GM12878 (cell line): ENCODE measurements at regions not wholly inside any gene's neighbourhood (a gene's known extent, or its start where the extent isn't known, plus 50 kb on each side); places are given as distances from the start of the nearest gene placed in this dataset.

Experiments
- ATAC-seq: fragments of 200-7000 bp; cut with Tn5 transposase; 3 replicates; pipeline ENCODE4 v1.9.1; 2020; ENCODE audit warnings: mild to moderate bottlenecking, moderate library complexity
- BruUV-seq: library from RNA; stranded (reverse); fragments of 400-500 nt; replicated peaks from 2 replicates; lab custom pipeline; 2021; lab: Mats Ljungman, UMichigan
- CTCF ChIA-PET: fragments of 300-600 bp; sonication (Branson Sonifier 250); formaldehyde crosslinking; extraction: SDS; loops from one replicate; lab custom pipeline; 2021; ENCODE audit warnings: inconsistent platforms; lab: Yijun Ruan, JAX
- POLR2A ChIA-PET: fragments of 350-600 bp; formaldehyde crosslinking; extraction: SDS; loops from one replicate; lab custom pipeline; 2021; ENCODE audit warnings: inconsistent platforms; lab: Charles Lee
- RAD21 ChIA-PET: fragments of 300-600 bp; sonication (Branson Sonifier 250); formaldehyde crosslinking; loops from one replicate; lab custom pipeline; 2023; ENCODE audit warnings: antibody characterized with exemption; ENCODE audit not compliant: unreplicated experiment; lab: Charles Lee
- SMC1A ChIA-PET: fragments of 300-600 bp; sonication (Branson Sonifier 250); formaldehyde crosslinking; loops from one replicate; lab custom pipeline; 2023; ENCODE audit not compliant: unreplicated experiment, uncharacterized antibody; lab: Charles Lee
- DNase-seq: peaks from one replicate; pipeline ENCODE4 v3.0.0-alpha.2; 2011; ENCODE audit warnings: low read depth, low spot score
- FAIRE-seq: peaks from 3 replicates; lab custom pipeline; 2011; peaks lifted over from hg19 to GRCh38; lab: Jason Lieb, UNC
- H2AFZ ChIP-seq: 2 replicates; pipeline ENCODE4 v1.6.0; 2011; ENCODE audit warnings: low read depth, low read length, control low read depth; ENCODE audit not compliant: control insufficient read depth
- H3K27ac ChIP-seq: 2 replicates; pipeline ENCODE4 v1.5.1; 2011; ENCODE audit warnings: control low read depth; ENCODE audit not compliant: control insufficient read depth, insufficient read depth
- H3K27me3 ChIP-seq, 2 experiments: replicated peaks in 1 of 2; 2 replicates each; pipeline versions ENCODE4 v1.6.0 to v1.6.1; 2011; ENCODE audit warnings: low read length in 1 of 2; ENCODE audit not compliant: control insufficient read depth in 2 of 2, insufficient read depth in 2 of 2
- H3K36me3 ChIP-seq, 2 experiments: 2 replicates each; pipeline ENCODE4 v1.5.1; 2011; ENCODE audit warnings: low read length in 1 of 2; ENCODE audit not compliant: control insufficient read depth in 2 of 2, insufficient read depth in 2 of 2
- H3K4me1 ChIP-seq: 2 replicates; pipeline ENCODE4 v1.6.1; 2011; ENCODE audit warnings: mild to moderate bottlenecking, low read length, moderate library complexity, mixed read lengths; ENCODE audit not compliant: control insufficient read depth, insufficient read depth
- H3K4me2 ChIP-seq: 2 replicates; pipeline ENCODE4 v1.6.0; 2011; ENCODE audit warnings: control low read depth; ENCODE audit not compliant: control insufficient read depth, insufficient read depth
- H3K4me3 ChIP-seq: fragments of 200-600 bp; sonication (generic); 2 replicates; pipeline ENCODE4 v1.5.1; 2016
- H3K79me2 ChIP-seq: 2 replicates; pipeline ENCODE4 v1.6.0; 2011; ENCODE audit warnings: low read length; ENCODE audit not compliant: control insufficient read depth, insufficient read depth
- H3K9ac ChIP-seq: 2 replicates; pipeline ENCODE4 v1.8.0; 2011; ENCODE audit warnings: low read length, control low read depth, mixed read lengths; ENCODE audit not compliant: control insufficient read depth, insufficient read depth
- H3K9me3 ChIP-seq: replicated peaks from 3 replicates; pipeline ENCODE4 v1.5.1; 2011; ENCODE audit warnings: mild to moderate bottlenecking, low read length; ENCODE audit not compliant: control insufficient read depth, insufficient read depth
- H4K20me1 ChIP-seq: 2 replicates; pipeline ENCODE4 v1.6.0; 2011; ENCODE audit not compliant: control insufficient read depth, insufficient read depth
- CBFB ChIP-seq: IDR thresholded peaks from 2 replicates; pipeline ENCODE4 v1.6.1; 2016; ENCODE audit warnings: antibody characterized with exemption, low read depth
- EED ChIP-seq: sonication (generic); IDR thresholded peaks from 2 replicates; pipeline ENCODE4 v1.6.1; 2016; ENCODE audit warnings: antibody characterized with exemption, low read depth
- EGR1 ChIP-seq, 2 experiments: IDR thresholded peaks; 1 replicate in 1 of 2; 2 replicates in 1 of 2; pipeline ENCODE4 v1.6.1; 2011 to 2012; ENCODE audit warnings: low read depth in 2 of 2, low read length in 2 of 2, borderline replicate concordance in 1 of 2, mild to moderate bottlenecking in 1 of 2, moderate library complexity in 1 of 2
- HDAC2 ChIP-seq: fragments of 200-600 bp; sonication (generic); IDR thresholded peaks from 2 replicates; pipeline ENCODE4 v1.6.1; 2017
- IKZF2 ChIP-seq, 2 experiments: fragments of 450-650 bp; IDR thresholded peaks; 2 replicates each; pipeline ENCODE4 v1.6.1; 2017; ENCODE audit warnings: mild to moderate bottlenecking in 2 of 2, moderate library complexity in 2 of 2
- MEF2B ChIP-seq: fragments of 450-650 bp; IDR thresholded peaks from 2 replicates; pipeline ENCODE4 v1.6.1; 2018; ENCODE audit warnings: mild to moderate bottlenecking, moderate library complexity; ENCODE audit not compliant: partially characterized antibody, poor library complexity, severe bottlenecking
- NFIC ChIP-seq: IDR thresholded peaks from 2 replicates; pipeline ENCODE4 v1.6.1; 2012; ENCODE audit warnings: low read depth, mild to moderate bottlenecking, inconsistent platforms, low read length, moderate library complexity
- RUNX3 ChIP-seq: IDR thresholded peaks from 2 replicates; pipeline ENCODE4 v1.6.1; 2012; ENCODE audit warnings: low read length, inconsistent platforms
- SIX5 ChIP-seq: IDR thresholded peaks from 2 replicates; pipeline ENCODE4 v1.6.1; 2011; ENCODE audit warnings: mild to moderate bottlenecking, low read depth, low read length, moderate library complexity; ENCODE audit not compliant: severe bottlenecking
- WGBS: methylation state at CpG from one replicate; pipeline ENCODE4 v1.1.6; 2016; ENCODE audit warnings: low lambda C conversion rate; ENCODE audit not compliant: insufficient replicate concordance, insufficient coverage; ENCODE audit errors: missing lambda C conversion rate; 5-methylcytosine and 5-hydroxymethylcytosine counted together
- in situ Hi-C: fragments of 300-500 bp; cut with MboI; formaldehyde crosslinking; loops from 9 replicates; pipeline ENCODE4 v1.14.3; 2018; ENCODE audit warnings: mixed read lengths
- intact Hi-C: fragments of 100-400 bp; cut with micrococcal nuclease; formaldehyde crosslinking; loops from one replicate; pipeline ENCODE4 v1.14.2; 2022; ENCODE audit not compliant: unreplicated experiment
- TF ChIP-seq, protein P1 (sequence below): IDR thresholded peaks from 2 replicates; pipeline ENCODE4 v1.6.1; 2011; ENCODE audit warnings: low read depth, mild to moderate bottlenecking, low read length, moderate library complexity, borderline replicate concordance; ENCODE audit errors: extremely low read depth
- TF ChIP-seq, protein P2 (sequence below): fragments of 450-650 bp; IDR thresholded peaks from 2 replicates; pipeline ENCODE4 v1.6.1; 2017; ENCODE audit warnings: mild to moderate bottlenecking, moderate library complexity
- TF ChIP-seq, protein P3 (sequence below): IDR thresholded peaks from 2 replicates; pipeline ENCODE4 v1.6.1; 2011; ENCODE audit warnings: mild to moderate bottlenecking, low read depth, low read length, moderate library complexity; ENCODE audit not compliant: insufficient replicate concordance

DNA sequence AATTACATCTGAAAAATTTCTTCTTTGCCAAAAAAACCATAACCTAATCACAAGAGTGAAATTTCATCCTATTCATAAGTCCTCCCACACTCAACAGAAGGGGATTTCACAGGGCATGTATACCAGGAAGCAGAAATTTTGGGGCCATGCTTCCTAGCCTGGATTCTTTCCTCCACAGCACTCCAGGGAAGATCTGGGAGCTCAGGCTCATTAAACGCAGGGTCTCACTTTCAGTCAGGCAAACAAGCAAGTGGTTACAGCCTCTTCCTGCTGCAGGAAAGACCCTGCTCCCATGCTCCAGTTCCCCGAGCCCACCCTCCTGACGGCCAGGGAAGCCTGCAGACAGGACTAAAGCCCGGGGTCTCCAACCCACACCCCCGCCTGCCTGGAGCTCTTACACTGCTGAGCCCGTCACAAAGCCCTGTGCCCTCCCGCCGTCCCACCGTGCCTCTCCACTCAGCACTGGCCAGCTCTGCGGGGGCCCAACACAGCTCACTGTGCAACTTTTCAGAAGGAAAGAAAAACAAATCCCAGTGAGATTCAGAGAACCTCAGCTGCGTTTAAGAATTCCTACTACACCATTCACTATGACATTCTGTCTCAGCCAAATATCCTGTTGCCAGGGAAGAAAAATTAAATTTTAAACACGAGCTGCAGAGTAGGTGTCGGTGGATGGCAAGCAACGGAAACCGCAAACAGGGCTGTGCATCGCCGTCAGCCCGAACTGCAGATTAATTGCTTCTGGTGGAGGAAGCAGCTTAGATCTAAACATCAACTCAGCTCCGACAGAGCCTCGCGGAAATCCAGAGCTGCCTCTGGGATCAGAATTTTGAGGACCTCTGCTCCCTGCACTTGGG is 106.7 kb upstream of the SFSWAP start:
- H2AFZ ChIP-seq, result peak overlapping the region; percentile 62
- no peak for TF ChIP-seq HDAC2
- peak; percentile 87 for TF ChIP-seq RUNX3
- peak; percentile 51; the same call in 1 of the 2 replicates for TF ChIP-seq CBFB
- 0 out of 2 replicates have a peak, but pooled peaks have one; percentile 13 for TF ChIP-seq NFIC
- no peak for TF ChIP-seq SIX5
- TF ChIP-seq EGR1 (IDR thresholded peaks at IDR 0.05; ENCODE audit: borderline replicate concordance in 1 of 2, low read depth in 2 of 2, low read length in 2 of 2), result 0 out of 3 replicates have a peak, but pooled peaks of 1 of the 2 experiments have one; percentile 6
- TF ChIP-seq, protein P1, sequence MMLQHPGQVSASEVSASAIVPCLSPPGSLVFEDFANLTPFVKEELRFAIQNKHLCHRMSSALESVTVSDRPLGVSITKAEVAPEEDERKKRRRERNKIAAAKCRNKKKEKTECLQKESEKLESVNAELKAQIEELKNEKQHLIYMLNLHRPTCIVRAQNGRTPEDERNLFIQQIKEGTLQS, result no peak
- peak; percentile 15 for TF ChIP-seq EED
- TF ChIP-seq, protein P2, sequence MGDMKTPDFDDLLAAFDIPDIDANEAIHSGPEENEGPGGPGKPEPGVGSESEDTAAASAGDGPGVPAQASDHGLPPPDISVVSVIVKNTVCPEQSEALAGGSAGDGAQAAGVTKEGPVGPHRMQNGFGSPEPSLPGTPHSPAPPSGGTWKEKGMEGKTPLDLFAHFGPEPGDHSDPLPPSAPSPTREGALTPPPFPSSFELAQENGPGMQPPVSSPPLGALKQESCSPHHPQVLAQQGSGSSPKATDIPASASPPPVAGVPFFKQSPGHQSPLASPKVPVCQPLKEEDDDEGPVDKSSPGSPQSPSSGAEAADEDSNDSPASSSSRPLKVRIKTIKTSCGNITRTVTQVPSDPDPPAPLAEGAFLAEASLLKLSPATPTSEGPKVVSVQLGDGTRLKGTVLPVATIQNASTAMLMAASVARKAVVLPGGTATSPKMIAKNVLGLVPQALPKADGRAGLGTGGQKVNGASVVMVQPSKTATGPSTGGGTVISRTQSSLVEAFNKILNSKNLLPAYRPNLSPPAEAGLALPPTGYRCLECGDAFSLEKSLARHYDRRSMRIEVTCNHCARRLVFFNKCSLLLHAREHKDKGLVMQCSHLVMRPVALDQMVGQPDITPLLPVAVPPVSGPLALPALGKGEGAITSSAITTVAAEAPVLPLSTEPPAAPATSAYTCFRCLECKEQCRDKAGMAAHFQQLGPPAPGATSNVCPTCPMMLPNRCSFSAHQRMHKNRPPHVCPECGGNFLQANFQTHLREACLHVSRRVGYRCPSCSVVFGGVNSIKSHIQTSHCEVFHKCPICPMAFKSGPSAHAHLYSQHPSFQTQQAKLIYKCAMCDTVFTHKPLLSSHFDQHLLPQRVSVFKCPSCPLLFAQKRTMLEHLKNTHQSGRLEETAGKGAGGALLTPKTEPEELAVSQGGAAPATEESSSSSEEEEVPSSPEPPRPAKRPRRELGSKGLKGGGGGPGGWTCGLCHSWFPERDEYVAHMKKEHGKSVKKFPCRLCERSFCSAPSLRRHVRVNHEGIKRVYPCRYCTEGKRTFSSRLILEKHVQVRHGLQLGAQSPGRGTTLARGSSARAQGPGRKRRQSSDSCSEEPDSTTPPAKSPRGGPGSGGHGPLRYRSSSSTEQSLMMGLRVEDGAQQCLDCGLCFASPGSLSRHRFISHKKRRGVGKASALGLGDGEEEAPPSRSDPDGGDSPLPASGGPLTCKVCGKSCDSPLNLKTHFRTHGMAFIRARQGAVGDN, result no peak
- TF ChIP-seq, protein P3, sequence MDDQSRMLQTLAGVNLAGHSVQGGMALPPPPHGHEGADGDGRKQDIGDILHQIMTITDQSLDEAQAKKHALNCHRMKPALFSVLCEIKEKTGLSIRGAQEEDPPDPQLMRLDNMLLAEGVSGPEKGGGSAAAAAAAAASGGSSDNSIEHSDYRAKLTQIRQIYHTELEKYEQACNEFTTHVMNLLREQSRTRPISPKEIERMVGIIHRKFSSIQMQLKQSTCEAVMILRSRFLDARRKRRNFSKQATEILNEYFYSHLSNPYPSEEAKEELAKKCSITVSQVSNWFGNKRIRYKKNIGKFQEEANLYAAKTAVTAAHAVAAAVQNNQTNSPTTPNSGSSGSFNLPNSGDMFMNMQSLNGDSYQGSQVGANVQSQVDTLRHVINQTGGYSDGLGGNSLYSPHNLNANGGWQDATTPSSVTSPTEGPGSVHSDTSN, result peak; percentile 19
- no peak for TF ChIP-seq MEF2B
- 0 out of 4 replicates have a peak, but pooled peaks of 1 of the 2 experiments have one; percentile 18 for TF ChIP-seq IKZF2 (IDR thresholded peaks at IDR 0.05)
- H3K9me3 ChIP-seq, result peaks cover 2% of the 10 kb centered on the region; the same call in 2 of the 3 replicates
- H4K20me1 ChIP-seq, result no peaks in the 10 kb centered on the region
- peak overlapping the region; percentile 65 for H3K9ac ChIP-seq
- intact Hi-C loops, result no loop called here
- H3K4me3 ChIP-seq, result no peak overlapping the region; the same call in 1 of the 2 replicates
- H3K27ac ChIP-seq, result no peak overlapping the region
- BruUV-seq, result no TSS peak
- H3K79me2 ChIP-seq, result no peaks in the 10 kb centered on the region
- ChIA-PET RAD21 (no interaction called here), SMC1A (interaction anchor here (1.4 kb wide), 1 partner anchor 151 kb away, joined by 3 read pairs; no protein-coding TSS in a partner anchor), CTCF (no interaction called here), POLR2A (no interaction called here)
- H3K4me2 ChIP-seq, result peak overlapping the region; percentile 87
- ATAC-seq (peak; percentile 40), DNase-seq (no peak), FAIRE-seq (no peak)
- WGBS, result 11% methylated on average over 21 of the region's 21 CpGs
- no peaks in the 10 kb centered on the region for H3K27me3 ChIP-seq
- H3K36me3 ChIP-seq, result no peaks in the 10 kb centered on the region
- H3K4me1 ChIP-seq, result peaks cover 44% of the 10 kb centered on the region
- in situ Hi-C loops, result no loop called here
